WTC11 (cell line): ENCODE measurements at regions not wholly inside any gene's neighbourhood (a gene's known extent, or its start where the extent isn't known, plus 50 kb on each side); places are given as distances from the start of the nearest gene placed in this dataset.

Experiments
- ATAC-seq: fragments of 200-7000 bp; cut with Tn5 transposase; 2 replicates; pipeline ENCODE4 v1.10.0; 2021; ENCODE audit warnings: mild to moderate bottlenecking, moderate library complexity
- CTCF ChIA-PET: fragments of 300-600 bp; sonication (Branson Sonifier 250); formaldehyde crosslinking; loops from one replicate; lab custom pipeline; 2021; ENCODE audit warnings: antibody characterized with exemption; lab: Charles Lee
- POLR2A ChIA-PET: fragments of 350-600 bp; sonication (Branson Sonifier 250); formaldehyde crosslinking; loops from one replicate; lab custom pipeline; 2021; ENCODE audit warnings: antibody characterized with exemption; lab: Charles Lee
- DNase-seq: peaks from one replicate; pipeline ENCODE4 v3.0.0; 2021; ENCODE audit warnings: low spot score
- H3K27ac Mint-ChIP-seq: 2 replicates; pipeline ENCODE4 v1.8.0; 2021; ENCODE audit warnings: mixed read lengths
- H3K27me3 Mint-ChIP-seq: 2 replicates; pipeline ENCODE4 v1.8.0; 2021; ENCODE audit warnings: low read depth, mild to moderate bottlenecking, moderate library complexity, mixed read lengths
- H3K36me3 Mint-ChIP-seq: 2 replicates; pipeline ENCODE4 v1.8.0; 2021; ENCODE audit warnings: mixed read lengths
- H3K4me1 Mint-ChIP-seq: 2 replicates; pipeline ENCODE4 v1.8.0; 2022; ENCODE audit warnings: mixed read lengths
- H3K4me3 Mint-ChIP-seq: 2 replicates; pipeline ENCODE4 v1.8.0; 2021; ENCODE audit warnings: mild to moderate bottlenecking, moderate library complexity, mixed read lengths
- H3K9me3 Mint-ChIP-seq: 2 replicates; pipeline ENCODE4 v1.8.0; 2021; ENCODE audit warnings: mixed read lengths
- ATF3 ChIP-seq: sonication (generic); formaldehyde crosslinking; conservative IDR thresholded peaks from 2 replicates; pipeline ENCODE4 v1.8.1; 2022; ENCODE audit warnings: mild to moderate bottlenecking, missing genetic modification reagents
- EMX1 ChIP-seq: fragments of 250-450 bp; sonication (Bioruptor Pico); IDR thresholded peaks from 2 replicates; pipeline ENCODE4 v1.8.0; 2021; ENCODE audit warnings: mild to moderate bottlenecking
- GABPB1 ChIP-seq: sonication (generic); formaldehyde crosslinking; IDR thresholded peaks from 2 replicates; pipeline ENCODE4 v1.8.1; 2023; ENCODE audit warnings: mild to moderate bottlenecking, missing genetic modification reagents
- HMGXB4 ChIP-seq: sonication (generic); formaldehyde crosslinking; IDR thresholded peaks from 2 replicates; pipeline ENCODE4 v1.8.1; 2023; ENCODE audit warnings: mild to moderate bottlenecking, moderate library complexity, missing genetic modification reagents
- IRF2 ChIP-seq: sonication (generic); formaldehyde crosslinking; IDR thresholded peaks from 2 replicates; pipeline ENCODE4 v1.8.0; 2022; ENCODE audit warnings: low read depth, missing genetic modification reagents, borderline replicate concordance
- JAZF1 ChIP-seq: fragments of 250-450 bp; sonication (Bioruptor Pico); IDR thresholded peaks from 2 replicates; pipeline ENCODE4 v1.9.0; 2021; ENCODE audit warnings: moderate library complexity, mild to moderate bottlenecking, inconsistent platforms
- JUN ChIP-seq: sonication (generic); formaldehyde crosslinking; IDR thresholded peaks from 2 replicates; pipeline ENCODE4 v1.8.0; 2023; ENCODE audit warnings: mild to moderate bottlenecking, missing genetic modification reagents
- KAT7 ChIP-seq: sonication (generic); formaldehyde crosslinking; IDR thresholded peaks from 2 replicates; pipeline ENCODE4 v1.8.1; 2023; ENCODE audit warnings: missing genetic modification reagents, mild to moderate bottlenecking, borderline replicate concordance
- MLX ChIP-seq: sonication (generic); formaldehyde crosslinking; IDR thresholded peaks from 2 replicates; pipeline ENCODE4 v1.8.1; 2023; ENCODE audit warnings: mild to moderate bottlenecking, missing genetic modification reagents, moderate library complexity
- MXD4 ChIP-seq: fragments of 250-450 bp; sonication (Bioruptor Pico); IDR thresholded peaks from 2 replicates; pipeline ENCODE4 v1.8.0; 2021; ENCODE audit warnings: mild to moderate bottlenecking, moderate library complexity, borderline replicate concordance
- MYBL2 ChIP-seq: sonication (generic); formaldehyde crosslinking; IDR thresholded peaks from 2 replicates; pipeline ENCODE4 v1.8.1; 2023; ENCODE audit warnings: mild to moderate bottlenecking, moderate library complexity, missing genetic modification reagents
- NFYB ChIP-seq: sonication (generic); formaldehyde crosslinking; conservative IDR thresholded peaks from 2 replicates; pipeline ENCODE4 v1.8.0; 2022; ENCODE audit warnings: low read depth, missing genetic modification reagents
- NR1H2 ChIP-seq: sonication (generic); formaldehyde crosslinking; IDR thresholded peaks from 2 replicates; pipeline ENCODE4 v1.9.0; 2021; ENCODE audit warnings: mild to moderate bottlenecking, moderate library complexity, missing genetic modification reagents
- PREB ChIP-seq: sonication (generic); formaldehyde crosslinking; IDR thresholded peaks from 2 replicates; pipeline ENCODE4 v1.8.1; 2022; ENCODE audit warnings: mild to moderate bottlenecking, missing genetic modification reagents, moderate library complexity, borderline replicate concordance
- SOX15 ChIP-seq: fragments of 250-450 bp; sonication (Bioruptor Pico); IDR thresholded peaks from 2 replicates; pipeline ENCODE4 v1.9.0; 2021; ENCODE audit warnings: mild to moderate bottlenecking
- TEAD1 ChIP-seq: sonication (generic); formaldehyde crosslinking; IDR thresholded peaks from 2 replicates; pipeline ENCODE4 v1.8.0; 2022; ENCODE audit warnings: mild to moderate bottlenecking, missing genetic modification reagents
- ZBTB21 ChIP-seq: sonication (generic); formaldehyde crosslinking; IDR thresholded peaks from 2 replicates; pipeline ENCODE4 v1.8.1; 2023; ENCODE audit warnings: mild to moderate bottlenecking, missing genetic modification reagents, borderline replicate concordance
- ZNF219 ChIP-seq: sonication (generic); formaldehyde crosslinking; IDR thresholded peaks from 2 replicates; pipeline ENCODE4 v1.8.0; 2023; ENCODE audit warnings: missing genetic modification reagents, mild to moderate bottlenecking, borderline replicate concordance
- ZNF396 ChIP-seq: fragments of 250-450 bp; sonication (Bioruptor Pico); IDR thresholded peaks from 2 replicates; pipeline ENCODE4 v1.8.0; 2021; ENCODE audit warnings: mild to moderate bottlenecking, moderate library complexity, borderline replicate concordance
- ZNF425 ChIP-seq: fragments of 250-450 bp; sonication (Bioruptor Pico); conservative IDR thresholded peaks from 2 replicates; pipeline ENCODE4 v1.9.0; 2021; ENCODE audit warnings: mild to moderate bottlenecking
- ZNF671 ChIP-seq: fragments of 250-450 bp; sonication (Bioruptor Pico); IDR thresholded peaks from 2 replicates; pipeline ENCODE4 v1.8.0; 2021; ENCODE audit warnings: mild to moderate bottlenecking
- ZSCAN18 ChIP-seq: fragments of 250-450 bp; sonication (Bioruptor Pico); IDR thresholded peaks from 2 replicates; pipeline ENCODE4 v2.1.2; 2022; ENCODE audit warnings: mild to moderate bottlenecking, moderate library complexity

- Mint-ChIP-seq H3K27ac (no peak overlapping the region), H3K36me3 (no peaks in the 10 kb centered on the region), H3K4me1 (no peaks in the 10 kb centered on the region), H3K27me3 (peaks cover 7% of the 10 kb centered on the region), H3K4me3 (no peak overlapping the region), H3K9me3 (peaks cover 12% of the 10 kb centered on the region; the same call in 1 of the 2 replicates)
- POLR2A ChIA-PET = no interaction called here
- DNase-seq = no peak
- CTCF ChIA-PET = no interaction called here
- TF ChIP-seq MYBL2 = no peak
- no peak for TF ChIP-seq PREB (CRISPR knock-in tag)
- no peak for TF ChIP-seq TEAD1 (CRISPR knock-in tag)
- no peak for TF ChIP-seq JUN (CRISPR knock-in tag)
- no peak for TF ChIP-seq IRF2
- no peak for TF ChIP-seq ZNF396 (CRISPR knock-in tag)
- no peak for TF ChIP-seq SOX15 (CRISPR knock-in tag)
- no peak for TF ChIP-seq NR1H2 (CRISPR knock-in tag)
- TF ChIP-seq NFYB (CRISPR knock-in tag) = no peak
- no peak for TF ChIP-seq GABPB1 (CRISPR knock-in tag)
- TF ChIP-seq ATF3 (CRISPR knock-in tag) = no peak
- no peak for TF ChIP-seq ZNF671 (CRISPR knock-in tag)
- no peak for TF ChIP-seq JAZF1
- no peak for ATAC-seq
These were observed 143.3 kb upstream of the MYO16 start for GRCh38 chr13:108486096-108486495.

GRCh38 chr13:108494991-108495645 lies 134.3 kb upstream of the MYO16 start:
- TF ChIP-seq MXD4 (no peak), ZSCAN18 (CRISPR knock-in tag) (no peak), SOX15 (CRISPR knock-in tag) (no peak), JUN (CRISPR knock-in tag) (no peak), JAZF1 (no peak), MLX (CRISPR knock-in tag) (no peak), ZBTB21 (CRISPR knock-in tag) (no peak), KAT7 (CRISPR knock-in tag) (no peak), ZNF219 (CRISPR knock-in tag) (no peak)
- ATAC-seq (peak; percentile 25), DNase-seq (peak; percentile 20)
- Mint-ChIP-seq H3K4me1 (peaks cover 13% of the 10 kb centered on the region), H3K9me3 (peaks cover 5% of the 10 kb centered on the region; the same call in 1 of the 2 replicates), H3K27ac (no peak overlapping the region), H3K4me3 (peak overlapping the region; percentile 90), H3K27me3 (peaks cover 61% of the 10 kb centered on the region), H3K36me3 (no peaks in the 10 kb centered on the region)
- CTCF ChIA-PET = no interaction called here
- POLR2A ChIA-PET = no interaction called here

GRCh38 chr13:108495646-108496361 lies 133.6 kb upstream of the MYO16 start:
- H3K4me1 Mint-ChIP-seq = peaks cover 13% of the 10 kb centered on the region
- H3K9me3 Mint-ChIP-seq = peaks cover 3% of the 10 kb centered on the region; the same call in 1 of the 2 replicates
- peaks cover 59% of the 10 kb centered on the region for H3K27me3 Mint-ChIP-seq
- ChIA-PET CTCF (no interaction called here), POLR2A (no interaction called here)
- peak; percentile 51 for ATAC-seq
- peak overlapping the region; percentile 90 for H3K4me3 Mint-ChIP-seq
- peak; percentile 49 for DNase-seq
- no peak overlapping the region for H3K27ac Mint-ChIP-seq
- TF ChIP-seq ZNF425 (no peak), HMGXB4 (CRISPR knock-in tag) (peak; percentile 24; the same call in 1 of the 2 replicates), EMX1 (CRISPR knock-in tag) (no peak)
- H3K36me3 Mint-ChIP-seq = no peaks in the 10 kb centered on the region
